Ascending aorta (tissue), 2 donors: ENCODE measurements at regions not wholly inside any gene's neighbourhood (a gene's known extent, or its start where the extent isn't known, plus 50 kb on each side); places are given as distances from the start of the nearest gene placed in this dataset.

Experiments used
- DNase-seq, 2 donors: peaks; one replicate each; pipeline ENCODE4 v3.0.0-alpha.2; 2019; ENCODE audit warnings: low spot score in 2 of 2
- H3K27ac ChIP-seq, 2 donors: fragments of 200-600 bp; sonication (generic); one replicate each; pipeline ENCODE4 v1.5.1; 2016 to 2017; ENCODE audit warnings: mild to moderate bottlenecking in 1 of 2
- H3K27me3 ChIP-seq: fragments of 200-600 bp; sonication (generic); one replicate; pipeline ENCODE4 v1.5.1; 2017
- H3K36me3 ChIP-seq, 2 donors: fragments of 200-600 bp; sonication (generic); one replicate each; pipeline ENCODE4 v1.5.1; 2016
- H3K4me1 ChIP-seq, 2 donors: fragments of 200-600 bp; sonication (generic); one replicate each; pipeline ENCODE4 v1.5.1; 2016 to 2017; ENCODE audit warnings: mild to moderate bottlenecking in 1 of 2
- H3K4me3 ChIP-seq, 2 donors: fragments of 200-600 bp; sonication (generic); one replicate each; pipeline ENCODE4 v1.5.1; 2016 to 2017; ENCODE audit warnings: mild to moderate bottlenecking in 1 of 2
- H3K9me3 ChIP-seq, 2 donors: fragments of 200-600 bp; sonication (generic); one replicate each; pipeline ENCODE4 v1.5.1; 2016
- intact Hi-C: fragments of 100-400 bp; cut with DNase I; formaldehyde crosslinking; loops from one replicate; pipeline ENCODE4 v1.15.1; 2023
- TF ChIP-seq, protein P1 (sequence below), 3 experiments: fragments of 200-600 bp in 2 of 3; fragments of 450-650 bp in 1 of 3; sonication (generic) in 2 of 3; IDR thresholded peaks; one replicate each; pipeline ENCODE4 v1.5.1; 2016 to 2019; ENCODE audit warnings: antibody characterized with exemption in 3 of 3, mild to moderate bottlenecking in 1 of 3, moderate library complexity in 1 of 3

DNA sequence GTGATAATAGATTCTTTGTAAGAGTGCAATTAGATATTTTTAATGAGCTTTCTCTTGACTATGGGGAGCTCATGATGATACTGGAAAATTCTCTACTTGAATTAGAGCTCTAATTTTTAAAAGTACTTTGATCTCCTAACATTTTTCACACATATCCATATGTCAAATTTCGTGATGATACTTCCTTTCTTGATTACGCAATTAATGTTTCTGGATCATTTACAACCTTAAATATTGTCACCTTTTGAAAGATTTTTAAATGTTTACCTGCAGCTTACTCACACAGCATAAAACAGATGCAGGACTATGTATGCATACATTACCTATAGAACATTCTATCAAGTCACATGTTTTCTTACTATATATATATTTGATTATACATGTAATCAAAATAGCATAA, 598.5 kb upstream of the DSEL start:
- no peaks in the 10 kb centered on the region for H3K4me1 ChIP-seq
- no peaks in the 10 kb centered on the region for H3K27me3 ChIP-seq
- intact Hi-C loops = no loop called here
- no peak for DNase-seq
- H3K36me3 ChIP-seq = no peaks in the 10 kb centered on the region
- H3K9me3 ChIP-seq = no peaks in the 10 kb centered on the region
- TF ChIP-seq, protein P1, sequence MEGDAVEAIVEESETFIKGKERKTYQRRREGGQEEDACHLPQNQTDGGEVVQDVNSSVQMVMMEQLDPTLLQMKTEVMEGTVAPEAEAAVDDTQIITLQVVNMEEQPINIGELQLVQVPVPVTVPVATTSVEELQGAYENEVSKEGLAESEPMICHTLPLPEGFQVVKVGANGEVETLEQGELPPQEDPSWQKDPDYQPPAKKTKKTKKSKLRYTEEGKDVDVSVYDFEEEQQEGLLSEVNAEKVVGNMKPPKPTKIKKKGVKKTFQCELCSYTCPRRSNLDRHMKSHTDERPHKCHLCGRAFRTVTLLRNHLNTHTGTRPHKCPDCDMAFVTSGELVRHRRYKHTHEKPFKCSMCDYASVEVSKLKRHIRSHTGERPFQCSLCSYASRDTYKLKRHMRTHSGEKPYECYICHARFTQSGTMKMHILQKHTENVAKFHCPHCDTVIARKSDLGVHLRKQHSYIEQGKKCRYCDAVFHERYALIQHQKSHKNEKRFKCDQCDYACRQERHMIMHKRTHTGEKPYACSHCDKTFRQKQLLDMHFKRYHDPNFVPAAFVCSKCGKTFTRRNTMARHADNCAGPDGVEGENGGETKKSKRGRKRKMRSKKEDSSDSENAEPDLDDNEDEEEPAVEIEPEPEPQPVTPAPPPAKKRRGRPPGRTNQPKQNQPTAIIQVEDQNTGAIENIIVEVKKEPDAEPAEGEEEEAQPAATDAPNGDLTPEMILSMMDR (IDR thresholded peaks at IDR 0.05) = no peak
- H3K27ac ChIP-seq = no peak overlapping the region
- no peak overlapping the region for H3K4me3 ChIP-seq

DNA sequence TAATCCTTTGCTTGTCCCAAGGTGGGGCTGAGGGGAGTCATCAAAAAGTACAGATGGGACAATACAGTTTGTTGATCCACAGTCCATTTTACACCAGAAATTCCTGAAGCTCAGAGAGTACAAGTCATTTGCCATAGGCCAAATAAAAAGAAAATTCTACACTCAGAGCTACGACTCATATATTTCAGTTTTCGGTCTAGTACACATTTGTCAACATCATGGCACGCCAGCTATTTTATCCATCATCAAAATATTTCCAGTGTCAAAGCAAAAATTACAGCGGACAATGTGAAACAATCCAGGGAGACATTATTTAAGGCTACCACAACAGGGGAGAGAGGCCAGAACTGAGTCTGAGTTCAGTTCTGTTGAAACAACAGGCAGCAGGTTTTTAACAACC, 587.5 kb upstream of the DSEL start:
- intact Hi-C loops = no loop called here
- no peaks in the 10 kb centered on the region for H3K27me3 ChIP-seq
- no peak overlapping the region for H3K4me3 ChIP-seq
- no peak overlapping the region for H3K27ac ChIP-seq
- no peaks in the 10 kb centered on the region for H3K36me3 ChIP-seq
- TF ChIP-seq, protein P1 (IDR thresholded peaks at IDR 0.05) = no peak
- no peaks in the 10 kb centered on the region for H3K4me1 ChIP-seq
- DNase-seq = no peak
- no peaks in the 10 kb centered on the region for H3K9me3 ChIP-seq

DNA sequence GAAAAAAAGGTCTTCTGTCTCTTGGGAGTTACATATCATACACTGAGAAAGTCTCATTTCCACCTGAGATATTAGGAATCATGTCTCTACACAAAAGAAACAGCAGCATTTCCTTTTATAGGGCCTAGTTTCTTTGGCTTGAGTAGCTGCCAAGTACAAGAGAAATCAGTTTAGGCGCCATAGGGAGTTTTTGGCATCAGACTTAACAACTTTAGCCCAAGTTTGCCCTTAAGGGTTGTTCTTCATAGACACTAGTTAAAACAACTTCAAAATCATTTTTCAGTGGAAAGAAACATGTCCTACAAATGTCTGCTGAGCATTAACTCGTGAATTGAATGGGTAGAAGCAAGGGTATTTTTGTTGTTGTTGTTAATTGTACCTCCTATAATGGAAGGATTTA, 587.0 kb upstream of the DSEL start:
- no peak overlapping the region for H3K4me3 ChIP-seq
- DNase-seq = no peak
- H3K4me1 ChIP-seq = no peaks in the 10 kb centered on the region
- intact Hi-C loops = no loop called here
- H3K27me3 ChIP-seq = no peaks in the 10 kb centered on the region
- no peaks in the 10 kb centered on the region for H3K36me3 ChIP-seq
- H3K27ac ChIP-seq = no peak overlapping the region
- no peaks in the 10 kb centered on the region for H3K9me3 ChIP-seq
- TF ChIP-seq, protein P1 (IDR thresholded peaks at IDR 0.05) = no peak

DNA sequence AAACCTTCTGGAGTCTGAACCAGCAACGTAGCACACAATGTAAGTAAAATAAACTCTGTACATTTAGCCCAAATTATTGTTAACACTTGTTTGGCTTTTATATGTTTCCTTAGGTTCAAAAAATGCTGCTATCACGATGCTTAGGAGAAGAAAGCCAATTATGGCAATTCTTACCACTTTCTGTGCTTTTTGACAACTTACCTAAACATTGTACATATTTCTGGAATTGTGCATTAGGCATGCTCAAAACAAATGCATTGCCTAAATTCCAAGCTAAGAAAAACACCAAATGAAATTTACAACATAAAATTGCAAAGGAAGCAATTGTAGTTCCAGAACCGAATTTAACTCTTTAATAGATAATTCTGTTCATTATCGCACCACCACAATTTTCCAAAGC, 585.6 kb upstream of the DSEL start:
- intact Hi-C loops = no loop called here
- DNase-seq = no peak
- Histone ChIP-seq H3K4me1 (no peaks in the 10 kb centered on the region), H3K27me3 (no peaks in the 10 kb centered on the region), H3K4me3 (no peak overlapping the region), H3K9me3 (no peaks in the 10 kb centered on the region), H3K27ac (no peak overlapping the region), H3K36me3 (no peaks in the 10 kb centered on the region)
- TF ChIP-seq, protein P1 (IDR thresholded peaks at IDR 0.05) = no peak

DNA sequence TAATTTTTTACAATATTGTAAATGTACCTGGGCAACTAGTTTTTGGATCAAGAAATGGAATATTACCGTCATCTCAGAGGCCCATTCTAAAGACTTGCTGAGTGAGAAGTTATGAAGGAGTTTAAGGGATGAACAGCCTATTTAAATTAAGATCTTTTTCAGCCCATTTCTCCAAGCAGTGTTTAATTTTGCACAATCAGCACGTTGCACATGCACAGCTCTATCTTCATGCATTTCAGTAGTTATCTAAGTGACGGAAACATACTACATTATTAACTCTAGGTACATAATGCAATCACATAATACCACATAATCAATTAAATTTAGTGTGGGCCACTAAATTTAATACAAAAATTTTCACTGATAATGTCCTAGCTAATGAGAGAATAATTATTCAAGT, 582.1 kb upstream of the DSEL start:
- intact Hi-C loops = no loop called here
- TF ChIP-seq, protein P1 (IDR thresholded peaks at IDR 0.05) = no peak
- H3K4me3 ChIP-seq = no peak overlapping the region
- no peaks in the 10 kb centered on the region for H3K27me3 ChIP-seq
- DNase-seq = no peak
- no peaks in the 10 kb centered on the region for H3K9me3 ChIP-seq
- no peak overlapping the region for H3K27ac ChIP-seq
- H3K36me3 ChIP-seq = no peaks in the 10 kb centered on the region
- no peaks in the 10 kb centered on the region for H3K4me1 ChIP-seq

DNA sequence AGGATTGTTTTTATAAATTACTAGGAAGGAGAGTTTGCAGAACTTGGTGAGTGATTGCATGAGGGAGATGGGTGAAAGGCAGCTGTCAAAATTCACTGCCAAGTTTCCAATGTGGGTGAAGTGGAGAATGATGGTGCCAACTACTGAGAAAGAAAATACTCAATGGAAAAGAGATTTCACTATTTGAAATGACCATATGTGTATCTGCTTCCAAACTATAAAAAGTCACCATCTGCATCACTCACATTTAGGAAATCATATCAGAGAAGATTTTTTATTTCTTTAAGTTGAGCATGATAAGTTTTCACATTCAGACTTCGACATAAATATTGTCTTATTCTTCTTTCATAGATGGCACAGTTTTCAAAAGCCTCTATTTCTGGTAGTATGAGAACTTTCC, 570.0 kb upstream of the DSEL start:
- no peak for DNase-seq
- Histone ChIP-seq H3K27me3 (no peaks in the 10 kb centered on the region), H3K27ac (no peak overlapping the region), H3K4me1 (no peaks in the 10 kb centered on the region), H3K4me3 (no peak overlapping the region), H3K9me3 (no peaks in the 10 kb centered on the region), H3K36me3 (no peaks in the 10 kb centered on the region)
- intact Hi-C loops = no loop called here
- TF ChIP-seq, protein P1 (IDR thresholded peaks at IDR 0.05) = no peak
